ENCODE measurements at regions not wholly inside any gene's neighbourhood (a gene's known extent, or its start where the extent isn't known, plus 50 kb on each side); places are given as distances from the start of the nearest gene placed in this dataset.

- TF ChIP-seq CTCF (conservative IDR thresholded peaks at IDR 0.05 in 1 of 2, IDR thresholded peaks at IDR 0.05 in 1 of 2; ENCODE audit: extremely low read depth in 1 of 2, insufficient read depth in 1 of 2, low read depth in 1 of 2, low read length in 2 of 2) (no peak), EZH2 (IDR thresholded peaks at IDR 0.05; ENCODE audit: borderline replicate concordance, low read length) (no peak)
These were observed 196.5 kb downstream of the FAM76B start for GRCh38 chr11:95593111-95593510.

All from mammary epithelial cell (primary cell).